HG03460 (cell line): ENCODE measurements at regions not wholly inside any gene's neighbourhood (a gene's known extent, or its start where the extent isn't known, plus 50 kb on each side); places are given as distances from the start of the nearest gene placed in this dataset.
"Not testable (repeated sequence)": the region's sequence is repeated elsewhere in the genome, so short reads cannot be mapped to it uniquely, and the experiment has no call there.

Experiments
- ATAC-seq: cut with Tn5 transposase; IDR thresholded peaks from one replicate; pipeline ENCODE4 v1.9.1; 2021; ENCODE audit not compliant: unreplicated experiment

- ATAC-seq, result no peak
These were observed 60.2 kb downstream of the GLUL start for GRCh38 chr1:182331387-182331786.

- ATAC-seq, result no peak
These were observed 61.3 kb downstream of the GLUL start for GRCh38 chr1:182330303-182330702.

- ATAC-seq, result no peak
These were observed 62.1 kb downstream of the GLUL start for GRCh38 chr1:182329471-182329870.

GRCh38 chr1:182328591-182328990, 63.0 kb downstream of the GLUL start:
- no peak for ATAC-seq

GRCh38 chr1:182325339-182325738, 66.3 kb downstream of the GLUL start:
- ATAC-seq, result no peak

- not testable (repeated sequence) for ATAC-seq
These were observed 70.1 kb downstream of the GLUL start for GRCh38 chr1:182321532-182321931.

- no peak for ATAC-seq
These were observed 73.9 kb downstream of the GLUL start for GRCh38 chr1:182317611-182318161.

GRCh38 chr1:182316454-182316853, 75.1 kb downstream of the GLUL start:
- not testable (repeated sequence) for ATAC-seq

- ATAC-seq, result no peak
These were observed 76.4 kb downstream of the GLUL start for GRCh38 chr1:182315167-182315556.

- ATAC-seq, result no peak
These were observed 81.8 kb downstream of the GLUL start for GRCh38 chr1:182309631-182310351.

GRCh38 chr1:182308826-182309225, 82.8 kb downstream of the GLUL start:
- ATAC-seq, result no peak

- not testable (repeated sequence) for ATAC-seq
These were observed 84.1 kb downstream of the GLUL start for GRCh38 chr1:182307486-182307885.

- no peak for ATAC-seq
These were observed 85.7 kb downstream of the GLUL start for GRCh38 chr1:182305861-182306260.

GRCh38 chr1:182304627-182305026, 87.0 kb downstream of the GLUL start:
- no peak for ATAC-seq

GRCh38 chr1:182304218-182304617, 87.4 kb downstream of the GLUL start:
- ATAC-seq, result no peak

GRCh38 chr1:182303778-182304177, 87.8 kb downstream of the GLUL start:
- ATAC-seq, result peak; percentile 80

- ATAC-seq, result no peak
These were observed 90.0 kb downstream of the GLUL start for GRCh38 chr1:182301467-182302198.

GRCh38 chr1:182301026-182301436, 90.6 kb downstream of the GLUL start:
- no peak for ATAC-seq

- ATAC-seq, result no peak
These were observed 91.6 kb downstream of the GLUL start for GRCh38 chr1:182299728-182300616.

GRCh38 chr1:182299054-182299727, 92.4 kb downstream of the GLUL start:
- not testable (repeated sequence) for ATAC-seq

- no peak for ATAC-seq
These were observed 94.3 kb downstream of the GLUL start for GRCh38 chr1:182297335-182297734.
